Mammary epithelial cell (primary cell): ENCODE measurements at regions not wholly inside any gene's neighbourhood (a gene's known extent, or its start where the extent isn't known, plus 50 kb on each side); places are given as distances from the start of the nearest gene placed in this dataset.

Experiments
- CTCF ChIP-seq, 2 donors: IDR thresholded peaks in 1 of 2; conservative IDR thresholded peaks in 1 of 2; 2 replicates each; pipeline ENCODE4 v1.5.1; 2011 to 2012; ENCODE audit warnings: inconsistent platforms in 2 of 2, low read length in 2 of 2, mild to moderate bottlenecking in 2 of 2, control low read depth in 1 of 2, low read depth in 1 of 2; ENCODE audit not compliant: insufficient read depth in 1 of 2; ENCODE audit errors: extremely low read depth in 1 of 2
- EZH2 ChIP-seq: IDR thresholded peaks from 2 replicates; pipeline ENCODE4 v1.6.1; 2012; ENCODE audit warnings: low read length, inconsistent platforms, borderline replicate concordance

DNA sequence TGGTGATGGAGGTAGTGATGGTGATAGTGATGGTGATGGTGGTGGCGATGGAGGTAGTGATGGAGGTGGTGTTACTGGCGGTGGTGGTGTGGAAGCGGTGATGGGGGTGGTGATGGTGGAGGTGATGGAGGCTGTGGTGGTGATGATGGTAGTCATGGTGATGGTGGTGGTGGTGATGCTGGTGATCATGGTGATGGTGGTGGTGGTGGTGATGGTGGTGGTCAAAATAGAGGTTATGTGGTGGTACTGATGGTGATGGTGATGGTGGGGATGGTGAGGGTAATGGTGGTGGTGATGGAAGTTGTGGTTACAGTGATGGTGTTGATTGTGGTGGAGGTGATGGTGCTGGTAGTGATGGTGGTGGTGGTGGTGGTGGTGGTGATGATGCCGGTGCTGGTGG, 199.2 kb downstream of the IGLL1 start:
- no peak for TF ChIP-seq CTCF (conservative IDR thresholded peaks at IDR 0.05 in 1 of 2, IDR thresholded peaks at IDR 0.05 in 1 of 2; ENCODE audit: extremely low read depth in 1 of 2, insufficient read depth in 1 of 2, low read depth in 1 of 2, low read length in 2 of 2)
- no peak for TF ChIP-seq EZH2
